MM.1S (cell line): ENCODE measurements at regions not wholly inside any gene's neighbourhood (a gene's known extent, or its start where the extent isn't known, plus 50 kb on each side); places are given as distances from the start of the nearest gene placed in this dataset.

Experiments
- CTCF ChIP-seq: fragments of 300-600 bp; sonication (generic); IDR thresholded peaks from 2 replicates; pipeline ENCODE4 v1.5.1; 2016; ENCODE audit warnings: antibody characterized with exemption, low read length, mixed read lengths
- EZH2 ChIP-seq: fragments of 300-600 bp; sonication (generic); optimal IDR thresholded peaks from 2 replicates; pipeline ENCODE3; 2017; ENCODE audit warnings: low read depth, mild to moderate bottlenecking, antibody characterized with exemption, low read length, mixed read lengths

DNA sequence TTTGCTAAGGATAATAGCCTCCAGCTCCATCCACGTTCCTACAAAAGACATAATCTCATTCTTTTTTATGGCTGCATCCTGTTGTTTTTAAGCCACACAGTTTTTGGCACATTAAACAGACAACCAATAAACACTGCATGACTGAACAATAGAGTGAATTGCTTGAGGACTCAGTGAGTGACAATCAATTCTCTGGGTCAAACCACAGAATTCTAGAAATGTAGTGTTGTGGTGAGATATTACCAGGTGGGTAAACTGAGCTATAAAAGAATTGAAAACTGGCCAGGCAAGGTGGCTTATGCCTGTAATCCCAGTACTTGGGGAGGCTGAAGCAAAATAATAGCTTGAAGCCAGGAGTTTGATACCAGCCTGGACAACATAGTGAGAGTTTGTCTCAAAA, 154.7 kb upstream of the CADPS start:
- TF ChIP-seq CTCF (no peak), EZH2 (no peak)
